HEK293T (cell line): ENCODE measurements at regions not wholly inside any gene's neighbourhood (a gene's known extent, or its start where the extent isn't known, plus 50 kb on each side); places are given as distances from the start of the nearest gene placed in this dataset.

Source experiments
- CTCF ChIA-PET: fragments of 350-600 bp; formaldehyde crosslinking; extraction: SDS; loops from one replicate; lab custom pipeline; 2021; ENCODE audit warnings: antibody characterized with exemption, inconsistent platforms; lab: Yijun Ruan, JAX
- POLR2A ChIA-PET: fragments of 350-600 bp; formaldehyde crosslinking; extraction: SDS; loops from one replicate; lab custom pipeline; 2020; ENCODE audit warnings: antibody characterized with exemption, inconsistent platforms; lab: Yijun Ruan, JAX
- DNase-seq: peaks from one replicate; pipeline ENCODE4 v3.0.0; 2012; ENCODE audit warnings: mixed read lengths; ENCODE audit errors: extremely low spot score
- ARNT ChIP-seq: fragments of 450-650 bp; IDR thresholded peaks from 2 replicates; pipeline ENCODE4 v1.6.1; 2017; ENCODE audit warnings: mild to moderate bottlenecking
- BHLHE40 ChIP-seq: fragments of 450-650 bp; IDR thresholded peaks from 2 replicates; pipeline ENCODE4 v1.6.1; 2016; ENCODE audit warnings: mild to moderate bottlenecking, moderate library complexity, borderline replicate concordance
- CTBP1 ChIP-seq: fragments of 450-650 bp; IDR thresholded peaks from 2 replicates; pipeline ENCODE4 v1.6.1; 2016; ENCODE audit warnings: borderline replicate concordance
- ELF4 ChIP-seq: fragments of 450-650 bp; IDR thresholded peaks from 2 replicates; pipeline ENCODE4 v1.6.1; 2017; ENCODE audit warnings: antibody characterized with exemption
- FOXA1 ChIP-seq: fragments of 450-650 bp; IDR thresholded peaks from 2 replicates; pipeline ENCODE4 v1.6.1; 2016; ENCODE audit warnings: mild to moderate bottlenecking
- FOXK2 ChIP-seq: fragments of 450-650 bp; IDR thresholded peaks from 2 replicates; pipeline ENCODE4 v1.6.1; 2016; ENCODE audit warnings: mild to moderate bottlenecking
- FOXM1 ChIP-seq: fragments of 450-650 bp; IDR thresholded peaks from 2 replicates; pipeline ENCODE4 v1.6.1; 2017; ENCODE audit warnings: mild to moderate bottlenecking, borderline replicate concordance
- HDGF ChIP-seq: fragments of 450-650 bp; IDR thresholded peaks from 2 replicates; pipeline ENCODE4 v1.6.1; 2017; ENCODE audit warnings: antibody characterized with exemption, borderline replicate concordance
- L3MBTL2 ChIP-seq: fragments of 450-650 bp; conservative IDR thresholded peaks from 2 replicates; pipeline ENCODE4 v1.6.1; 2016; ENCODE audit warnings: mild to moderate bottlenecking
- LEF1 ChIP-seq: fragments of 450-650 bp; IDR thresholded peaks from 2 replicates; pipeline ENCODE4 v1.6.1; 2017; ENCODE audit warnings: mild to moderate bottlenecking, borderline replicate concordance
- NFRKB ChIP-seq: fragments of 450-650 bp; IDR thresholded peaks from 2 replicates; pipeline ENCODE4 v1.6.1; 2016; ENCODE audit warnings: mild to moderate bottlenecking, moderate library complexity
- SP1 ChIP-seq: fragments of 450-650 bp; IDR thresholded peaks from 2 replicates; pipeline ENCODE4 v1.6.1; 2017
- SUZ12 ChIP-seq: fragments of 450-650 bp; IDR thresholded peaks from 2 replicates; pipeline ENCODE4 v1.6.1; 2016; ENCODE audit warnings: mild to moderate bottlenecking
- TARDBP ChIP-seq: fragments of 450-650 bp; IDR thresholded peaks from 2 replicates; pipeline ENCODE4 v1.6.1; 2016
- ZNF384 ChIP-seq: fragments of 450-650 bp; IDR thresholded peaks from 2 replicates; pipeline ENCODE4 v1.6.1; 2016
- TF ChIP-seq, protein P1 (sequence below): fragments of 450-650 bp; IDR thresholded peaks from 2 replicates; pipeline ENCODE4 v1.6.1; 2016

DNA sequence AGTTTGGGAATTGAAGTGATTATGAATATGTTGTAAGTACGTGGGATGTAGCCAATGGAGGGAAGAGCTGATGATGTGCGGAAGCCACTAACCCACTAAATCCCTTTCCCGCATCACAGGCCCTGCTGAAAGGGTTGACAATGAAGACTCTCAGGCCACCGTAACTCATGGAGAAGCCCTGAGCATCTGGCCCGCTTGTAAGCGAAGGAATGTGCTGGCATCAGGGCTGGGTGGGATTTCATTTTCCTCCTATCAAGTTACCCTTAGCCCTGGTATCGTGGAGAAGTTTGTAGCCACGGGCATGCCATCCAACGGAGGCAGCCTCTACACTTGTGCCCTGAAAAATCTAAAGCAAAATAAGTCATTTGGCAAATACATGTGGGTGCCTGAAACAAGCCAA, 355.0 kb downstream of the CDH26 start:
- POLR2A ChIA-PET, result no interaction called here
- TF ChIP-seq CTBP1 (no peak), FOXK2 (no peak), FOXA1 (no peak), SP1 (no peak), ARNT (no peak), TARDBP (no peak), LEF1 (no peak), ZNF384 (no peak), L3MBTL2 (no peak), FOXM1 (no peak), HDGF (no peak)
- DNase-seq, result no peak
- CTCF ChIA-PET, result no interaction called here

DNA sequence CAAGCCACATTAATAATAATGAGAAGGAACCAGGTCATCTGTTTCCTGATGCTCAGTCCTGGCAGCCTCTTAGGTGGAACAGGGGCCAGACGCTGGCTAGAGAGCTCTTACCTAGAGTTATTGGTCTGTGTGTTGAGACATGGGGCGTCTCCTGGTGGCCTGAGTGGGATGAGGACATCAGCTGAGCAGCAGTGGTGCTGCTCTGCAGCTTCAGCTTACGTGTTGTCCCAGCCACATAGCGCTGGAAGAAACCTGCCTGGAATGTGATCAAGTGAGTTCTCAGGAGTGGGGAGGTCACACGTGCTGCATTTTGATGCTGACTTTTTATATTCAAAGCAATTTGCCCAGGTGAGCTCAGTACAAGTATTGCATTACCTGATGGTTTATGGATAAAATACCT, 355.4 kb downstream of the CDH26 start:
- no peak for DNase-seq
- no peak for TF ChIP-seq FOXM1
- TF ChIP-seq L3MBTL2, result no peak
- no peak for TF ChIP-seq NFRKB
- TF ChIP-seq CTBP1, result no peak
- no peak for TF ChIP-seq TARDBP
- no peak for TF ChIP-seq SP1
- no peak for TF ChIP-seq FOXK2
- no peak for TF ChIP-seq ELF4
- TF ChIP-seq HDGF, result no peak
- no peak for TF ChIP-seq ZNF384
- no peak for TF ChIP-seq BHLHE40
- no peak for TF ChIP-seq SUZ12
- TF ChIP-seq, protein P1, sequence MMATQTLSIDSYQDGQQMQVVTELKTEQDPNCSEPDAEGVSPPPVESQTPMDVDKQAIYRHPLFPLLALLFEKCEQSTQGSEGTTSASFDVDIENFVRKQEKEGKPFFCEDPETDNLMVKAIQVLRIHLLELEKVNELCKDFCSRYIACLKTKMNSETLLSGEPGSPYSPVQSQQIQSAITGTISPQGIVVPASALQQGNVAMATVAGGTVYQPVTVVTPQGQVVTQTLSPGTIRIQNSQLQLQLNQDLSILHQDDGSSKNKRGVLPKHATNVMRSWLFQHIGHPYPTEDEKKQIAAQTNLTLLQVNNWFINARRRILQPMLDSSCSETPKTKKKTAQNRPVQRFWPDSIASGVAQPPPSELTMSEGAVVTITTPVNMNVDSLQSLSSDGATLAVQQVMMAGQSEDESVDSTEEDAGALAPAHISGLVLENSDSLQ, result no peak
- no peak for TF ChIP-seq LEF1
- no peak for TF ChIP-seq FOXA1
- POLR2A ChIA-PET, result no interaction called here
- CTCF ChIA-PET, result no interaction called here

DNA sequence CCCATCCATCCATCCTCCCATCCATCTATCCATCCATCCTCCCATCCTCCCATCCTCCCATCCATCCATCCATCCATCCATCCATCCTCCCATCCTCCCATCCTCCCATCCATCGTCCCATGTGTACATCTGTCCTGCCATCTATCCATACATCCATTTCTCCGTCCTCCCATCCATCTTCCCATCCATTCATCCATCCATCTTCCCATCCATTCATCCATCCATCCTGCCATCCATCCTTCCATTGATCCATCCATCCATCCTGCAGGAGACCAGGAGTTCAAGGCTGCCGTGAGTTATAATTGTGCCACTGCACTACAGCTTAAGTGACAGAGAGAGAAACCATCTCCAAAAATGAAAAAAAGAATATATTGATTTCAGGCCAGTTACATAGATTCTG, 356.5 kb downstream of the CDH26 start:
- POLR2A ChIA-PET, result no interaction called here
- CTCF ChIA-PET, result no interaction called here
- TF ChIP-seq SUZ12 (no peak), BHLHE40 (no peak), ELF4 (no peak), TARDBP (no peak), HDGF (no peak)
- DNase-seq, result no peak

DNA sequence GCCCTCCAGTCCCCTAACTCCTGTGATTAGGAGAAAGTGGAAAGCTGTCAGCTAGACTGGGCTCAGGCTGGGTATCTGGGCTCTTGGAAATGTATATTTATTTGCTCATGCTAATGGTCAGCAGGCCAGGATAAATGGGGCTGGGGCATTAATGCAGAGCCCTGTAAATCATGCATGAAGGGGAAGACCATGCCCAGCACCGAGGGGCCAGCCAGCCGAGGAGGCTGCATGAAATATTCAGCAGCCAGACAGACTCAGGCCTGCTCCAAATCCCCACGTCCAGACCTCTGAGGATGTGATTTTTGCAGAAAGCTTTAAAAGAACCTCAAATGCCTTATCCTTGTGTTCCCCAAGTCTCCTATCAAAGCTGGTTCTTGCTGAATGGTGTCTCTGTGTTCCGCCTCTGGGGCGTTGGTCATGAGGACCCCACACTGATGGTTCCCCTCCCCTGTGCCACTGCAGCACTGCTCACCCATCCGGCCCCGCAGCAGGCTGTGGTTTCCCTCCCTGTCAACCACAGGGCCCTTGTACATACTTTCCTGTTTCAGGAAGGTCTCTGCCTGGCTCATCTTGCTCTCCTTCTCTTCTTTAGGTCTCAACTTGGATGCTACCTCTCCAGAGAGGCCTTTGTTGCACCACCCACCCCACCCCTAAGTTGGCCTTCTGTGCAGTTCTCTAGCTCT, 358.4 kb downstream of the CDH26 start:
- ChIA-PET POLR2A (no interaction called here), CTCF (no interaction called here)
- TF ChIP-seq SUZ12, result no peak
- TF ChIP-seq FOXK2, result no peak
- no peak for TF ChIP-seq FOXM1
- TF ChIP-seq BHLHE40, result no peak
- no peak for TF ChIP-seq ELF4
- TF ChIP-seq NFRKB, result no peak
- no peak for TF ChIP-seq CTBP1
- TF ChIP-seq, protein P1, result no peak
- DNase-seq, result no peak

DNA sequence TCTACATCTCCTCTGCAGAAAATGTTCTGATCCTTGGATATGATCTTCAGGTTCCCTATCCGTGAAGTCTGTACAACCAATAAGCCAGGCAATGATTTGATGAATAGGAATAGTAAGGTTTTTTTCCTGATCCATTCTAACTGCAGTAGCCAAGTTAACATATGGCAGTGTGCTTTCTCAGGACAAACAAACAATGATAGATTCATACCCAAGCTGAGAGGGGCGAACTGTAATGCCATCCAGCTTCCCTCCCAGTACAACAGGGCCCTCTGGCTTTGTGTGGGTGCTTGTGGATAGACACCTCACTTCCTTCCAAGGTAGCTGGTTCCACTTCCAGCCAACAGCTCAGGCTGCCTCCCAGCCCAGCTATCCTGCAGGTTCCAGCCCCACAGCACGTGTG, 359.2 kb downstream of the CDH26 start:
- no peak for DNase-seq
- no peak for TF ChIP-seq ARNT
- TF ChIP-seq FOXA1, result no peak
- no peak for TF ChIP-seq FOXK2
- no peak for TF ChIP-seq ELF4
- TF ChIP-seq TARDBP, result no peak
- no peak for TF ChIP-seq NFRKB
- no peak for TF ChIP-seq LEF1
- TF ChIP-seq ZNF384, result no peak
- TF ChIP-seq L3MBTL2, result no peak
- no peak for TF ChIP-seq HDGF
- no peak for TF ChIP-seq CTBP1
- ChIA-PET POLR2A (no interaction called here), CTCF (no interaction called here)

DNA sequence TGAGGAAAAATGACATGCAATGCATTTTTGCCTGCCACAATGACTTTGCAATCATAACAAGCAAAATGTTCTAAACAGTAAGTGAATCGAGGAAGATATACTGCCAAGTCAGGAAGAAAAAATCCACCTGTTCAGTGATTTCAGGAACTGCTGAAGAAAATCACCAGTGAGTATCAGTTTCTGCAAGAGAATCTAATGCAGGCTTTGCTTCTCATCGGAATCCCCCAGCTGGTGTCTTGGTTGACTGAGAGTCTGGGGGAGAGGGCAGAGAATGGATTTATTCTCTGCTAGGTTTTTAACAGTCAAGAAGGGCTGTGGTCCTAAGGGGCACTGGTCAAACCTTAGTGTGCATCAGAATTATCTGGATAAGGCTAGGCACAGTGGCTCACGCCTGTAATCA, 363.4 kb downstream of the CDH26 start:
- TF ChIP-seq SP1 (no peak), BHLHE40 (no peak), ZNF384 (no peak), FOXK2 (no peak), ARNT (no peak), TARDBP (no peak), NFRKB (no peak), LEF1 (no peak), CTBP1 (no peak), FOXM1 (no peak), L3MBTL2 (no peak), HDGF (no peak), ELF4 (no peak), FOXA1 (no peak), SUZ12 (no peak)
- TF ChIP-seq, protein P1, result no peak
- POLR2A ChIA-PET, result no interaction called here
- CTCF ChIA-PET, result no interaction called here
- no peak for DNase-seq
